H1 (cell line): ENCODE measurements at regions not wholly inside any gene's neighbourhood (a gene's known extent, or its start where the extent isn't known, plus 50 kb on each side); places are given as distances from the start of the nearest gene placed in this dataset.

Experiments used
- CEBPB ChIP-seq: IDR thresholded peaks from 2 replicates; pipeline ENCODE4 v1.6.1; 2012; ENCODE audit warnings: low read depth, low read length
- TAF1 ChIP-seq: IDR thresholded peaks from 2 replicates; pipeline ENCODE4 v1.6.1; 2011; ENCODE audit warnings: mild to moderate bottlenecking, low read depth, low read length
- TF ChIP-seq, protein P1 (sequence below): IDR thresholded peaks from 2 replicates; pipeline ENCODE4 v1.6.1; 2011; ENCODE audit warnings: low read length, improper control_type of control experiment

DNA sequence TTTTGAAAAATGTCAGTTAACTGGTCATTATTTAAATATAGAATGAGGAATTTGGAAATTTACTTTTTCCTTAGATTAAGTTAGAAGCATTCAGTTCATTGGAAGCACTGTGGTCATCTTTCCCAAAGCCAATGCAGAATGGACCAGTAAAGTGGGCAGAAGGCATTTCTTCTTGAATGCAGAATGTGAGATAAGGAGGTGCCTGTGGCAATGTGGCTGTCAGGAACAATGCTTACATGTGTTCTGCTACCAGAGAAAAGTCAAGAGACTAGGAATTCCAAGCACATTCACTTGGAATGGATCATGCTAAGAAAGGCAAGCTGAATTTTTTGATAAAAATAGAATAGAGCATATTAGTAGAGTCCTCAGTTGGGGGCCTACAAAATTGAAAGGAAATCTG, 295.0 kb upstream of the KCNH7 start:
- no peak for TF ChIP-seq TAF1
- TF ChIP-seq, protein P1, sequence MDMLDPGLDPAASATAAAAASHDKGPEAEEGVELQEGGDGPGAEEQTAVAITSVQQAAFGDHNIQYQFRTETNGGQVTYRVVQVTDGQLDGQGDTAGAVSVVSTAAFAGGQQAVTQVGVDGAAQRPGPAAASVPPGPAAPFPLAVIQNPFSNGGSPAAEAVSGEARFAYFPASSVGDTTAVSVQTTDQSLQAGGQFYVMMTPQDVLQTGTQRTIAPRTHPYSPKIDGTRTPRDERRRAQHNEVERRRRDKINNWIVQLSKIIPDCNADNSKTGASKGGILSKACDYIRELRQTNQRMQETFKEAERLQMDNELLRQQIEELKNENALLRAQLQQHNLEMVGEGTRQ = no peak
- TF ChIP-seq CEBPB = no peak
